Activated CD4-positive, alpha-beta T cell treated with anti-CD3 and anti-CD28 coated beads, Interleukin-10, Interleukin-2, amounts not matched to agents 100 ng/mL and 50 ng/mL, durations not matched to agents 16 hours and 8 hours (primary cell): ENCODE measurements at regions not wholly inside any gene's neighbourhood (a gene's known extent, or its start where the extent isn't known, plus 50 kb on each side); places are given as distances from the start of the nearest gene placed in this dataset.

Experiments used
- DNase-seq: peaks from one replicate; pipeline ENCODE4 v3.0.0-alpha.2; 2020

- DNase-seq: no peak
Measured at GRCh38 chr2:215765729-215766360, 247.5 kb downstream of the MREG start.

- DNase-seq: no peak
Measured at GRCh38 chr2:215764441-215765048, 248.8 kb downstream of the MREG start.

GRCh38 chr2:215760557-215760956 lies 252.8 kb downstream of the MREG start:
- no peak for DNase-seq

- DNase-seq: no peak
Measured at GRCh38 chr2:215760091-215760490, 253.3 kb downstream of the MREG start.

DNA sequence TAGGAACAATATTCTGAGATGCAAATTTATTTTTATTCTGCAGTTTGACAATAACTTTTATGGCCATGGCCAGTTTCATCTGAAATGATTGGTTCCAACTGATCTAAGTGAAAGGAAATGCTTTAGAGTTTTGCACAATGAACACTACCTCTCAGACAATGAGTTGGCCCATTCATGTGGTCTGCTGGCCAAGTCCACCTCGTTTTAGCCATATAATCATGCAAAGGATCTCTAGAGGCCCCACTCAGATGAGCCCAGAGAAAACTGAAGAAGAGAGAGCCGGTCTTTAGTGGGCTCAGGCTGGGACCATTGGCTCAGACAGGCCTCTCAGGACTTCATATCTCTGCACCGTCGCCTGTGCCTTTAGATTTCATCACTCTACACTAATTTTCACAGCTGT lies 254.7 kb downstream of the MREG start:
- DNase-seq: no peak

DNA sequence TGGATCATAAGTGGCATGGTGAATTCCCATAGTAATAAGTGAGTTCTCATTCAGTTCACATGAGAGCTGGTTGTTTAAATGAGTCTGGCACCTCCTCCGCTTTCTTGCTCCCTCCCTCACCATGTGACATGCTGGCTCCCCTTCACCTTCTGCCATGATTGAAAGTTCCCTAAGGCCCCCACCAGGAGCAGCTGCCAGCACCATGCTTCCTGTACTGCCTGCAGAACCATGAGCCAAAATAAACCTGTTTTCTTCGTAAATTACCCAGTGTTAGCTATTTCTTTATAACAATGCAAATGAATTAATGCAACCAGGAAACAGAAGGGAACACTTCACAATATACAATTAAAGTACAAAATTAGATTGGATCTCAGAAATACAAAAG lies 257.0 kb downstream of the MREG start:
- DNase-seq: no peak

DNA sequence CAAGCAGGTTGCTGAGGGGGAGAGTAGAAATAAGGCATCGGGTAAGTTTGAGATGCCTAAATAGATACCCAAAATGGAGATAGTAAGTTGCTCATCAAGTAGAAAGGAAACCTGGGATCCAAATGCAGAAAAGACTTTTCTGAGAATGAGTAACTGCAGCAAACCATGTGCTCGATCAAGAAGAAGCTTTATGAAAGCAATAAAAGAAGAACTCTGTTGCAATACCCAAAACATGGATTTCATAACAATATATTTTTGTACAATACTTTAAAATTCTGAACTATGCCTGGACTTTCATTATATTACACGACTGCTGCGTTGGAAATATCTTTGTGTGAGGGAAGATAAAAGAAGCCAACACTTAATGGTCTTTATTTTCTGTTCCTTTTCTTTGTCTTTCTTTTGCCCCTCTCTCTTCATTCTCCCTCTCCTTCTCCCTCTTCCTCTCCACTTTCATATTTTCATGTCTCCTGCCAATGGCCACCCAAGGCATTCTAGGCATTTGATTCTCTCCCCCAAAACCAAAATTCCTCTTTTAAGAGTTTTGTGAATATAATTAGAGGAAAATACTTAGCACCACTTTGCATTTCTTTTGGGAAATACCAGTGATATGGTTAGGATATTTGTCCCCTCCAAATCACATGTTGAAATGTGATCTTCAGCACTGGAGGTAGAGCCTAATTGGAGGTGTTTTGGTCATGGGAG lies 257.6 kb downstream of the MREG start:
- no peak for DNase-seq

GRCh38 chr2:215754546-215754945 lies 258.8 kb downstream of the MREG start:
- DNase-seq: no peak

- no peak for DNase-seq
Measured at GRCh38 chr2:215753808-215754207, 259.5 kb downstream of the MREG start.

- no peak for DNase-seq
Measured at GRCh38 chr2:215752991-215753390, 260.4 kb downstream of the MREG start.

DNA sequence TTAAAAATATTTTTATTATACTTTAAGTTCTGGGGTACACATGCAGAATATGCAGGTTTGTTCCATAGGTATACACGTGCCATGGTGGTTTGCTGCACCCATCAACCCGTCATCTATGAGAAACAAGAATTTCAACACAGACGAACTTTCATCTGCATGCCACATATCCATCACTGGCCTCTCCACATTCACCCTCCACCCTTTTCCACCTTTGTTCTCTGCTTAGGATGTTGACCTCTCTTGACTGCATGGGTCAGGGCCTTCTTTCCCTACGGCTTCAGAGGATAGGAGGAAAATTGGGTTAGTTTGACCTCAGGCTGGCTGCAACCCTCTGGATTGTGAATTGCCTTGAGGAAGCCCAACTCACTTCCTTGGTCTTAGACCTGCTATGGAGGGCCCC lies 260.9 kb downstream of the MREG start:
- DNase-seq: no peak

GRCh38 chr2:215751911-215752272 lies 261.5 kb downstream of the MREG start:
- DNase-seq: no peak

GRCh38 chr2:215751200-215751910 lies 262.0 kb downstream of the MREG start:
- DNase-seq: no peak

GRCh38 chr2:215750763-215751162 lies 262.6 kb downstream of the MREG start:
- DNase-seq: peak; percentile 15

DNA sequence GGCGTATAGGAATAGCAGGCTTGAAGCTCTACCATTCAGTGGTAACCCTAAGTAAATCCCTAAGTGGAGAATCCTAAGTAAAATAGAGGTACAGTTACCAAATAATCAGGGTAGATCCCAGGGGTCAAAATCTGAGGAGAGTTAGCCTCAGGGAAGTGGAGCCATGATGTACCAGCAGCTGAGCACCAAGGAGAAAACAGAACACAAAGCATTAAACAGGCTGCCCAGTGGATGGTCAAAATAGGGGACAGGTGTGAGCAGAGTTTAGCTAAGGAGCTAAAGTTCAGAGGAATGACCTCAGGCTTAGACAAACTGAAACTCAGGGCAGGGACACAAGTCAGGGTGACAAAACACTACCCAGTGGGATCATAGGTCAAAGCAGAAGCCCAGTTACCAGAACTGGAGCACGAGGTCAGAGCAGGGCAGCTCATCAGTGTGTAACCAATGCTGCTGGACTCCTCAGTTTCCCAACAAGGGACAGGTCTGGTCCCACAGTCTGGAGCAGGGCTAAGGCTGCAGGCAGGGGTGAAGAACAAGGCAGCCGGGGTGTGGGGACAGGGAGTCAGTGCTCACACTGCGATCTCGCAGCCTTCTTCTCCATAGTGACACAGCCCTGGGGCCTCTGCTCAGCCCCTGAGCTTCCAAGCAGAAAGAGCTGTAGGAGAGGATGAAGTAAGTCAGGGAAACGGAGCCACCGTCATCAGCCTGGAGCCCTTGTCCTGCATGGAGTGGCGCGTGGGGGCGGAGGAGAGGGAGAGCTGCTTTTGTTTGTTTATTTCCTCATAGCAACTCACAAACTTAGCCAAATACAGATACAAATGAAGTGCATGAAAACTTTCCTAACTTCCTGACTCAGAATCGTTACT lies 264.0 kb downstream of the MREG start:
- no peak for DNase-seq

GRCh38 chr2:215748446-215748845 lies 264.9 kb downstream of the MREG start:
- no peak for DNase-seq

DNA sequence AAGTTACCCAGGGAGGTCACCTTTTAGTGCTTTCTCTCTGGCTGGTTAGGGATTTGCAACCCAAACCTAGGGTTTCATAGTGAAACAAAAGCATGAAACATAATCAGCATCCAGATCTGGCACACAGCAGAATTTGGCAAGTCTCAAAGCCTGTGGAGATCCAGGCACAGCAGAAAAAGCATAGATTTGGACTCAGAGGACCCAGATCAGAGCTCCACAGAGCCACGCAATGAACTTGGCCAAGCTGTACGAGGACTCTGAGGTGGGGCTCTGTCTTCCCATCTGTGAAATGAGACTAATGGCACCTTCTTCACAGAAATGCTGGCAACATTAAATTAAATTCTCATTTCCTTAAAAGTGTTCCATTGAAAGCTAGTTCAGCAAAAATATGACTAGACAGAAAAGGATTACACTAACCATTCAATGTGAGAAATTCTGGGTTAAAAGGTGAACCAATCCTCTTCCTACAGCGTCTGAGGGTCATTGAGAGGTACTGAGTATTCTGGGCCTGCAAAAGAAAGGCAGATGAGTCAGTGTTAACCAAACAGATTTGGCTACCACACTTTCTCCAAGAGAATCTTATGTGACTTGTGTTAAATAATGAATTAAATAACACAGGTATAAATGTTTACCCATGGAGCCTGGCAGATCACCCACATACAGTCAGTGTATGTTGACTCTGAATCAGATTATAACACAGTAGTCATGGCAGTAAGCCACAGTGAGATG lies 266.3 kb downstream of the MREG start:
- DNase-seq: no peak

GRCh38 chr2:215746226-215746886 lies 267.0 kb downstream of the MREG start:
- DNase-seq: peak; percentile 15

GRCh38 chr2:215745331-215745730 lies 268.0 kb downstream of the MREG start:
- no peak for DNase-seq

DNA sequence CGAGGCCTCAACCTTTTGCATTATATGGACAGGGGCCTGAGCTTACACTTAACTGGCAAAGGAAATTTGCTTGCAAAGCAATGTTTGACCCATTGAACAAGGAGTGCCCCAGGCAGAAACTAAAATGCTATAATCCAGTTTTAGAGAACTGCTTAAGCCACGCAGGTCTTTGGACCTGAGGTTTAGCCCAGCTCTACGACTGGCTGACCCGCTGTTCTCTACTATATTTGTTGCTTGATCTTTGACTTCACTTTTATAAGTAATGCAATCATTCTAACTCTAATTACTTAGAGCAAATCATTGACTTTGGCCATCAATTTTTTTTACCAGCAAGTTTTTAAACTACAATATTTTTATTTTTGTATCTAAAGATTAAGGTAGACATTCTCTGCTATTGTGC lies 268.8 kb downstream of the MREG start:
- no peak for DNase-seq

DNA sequence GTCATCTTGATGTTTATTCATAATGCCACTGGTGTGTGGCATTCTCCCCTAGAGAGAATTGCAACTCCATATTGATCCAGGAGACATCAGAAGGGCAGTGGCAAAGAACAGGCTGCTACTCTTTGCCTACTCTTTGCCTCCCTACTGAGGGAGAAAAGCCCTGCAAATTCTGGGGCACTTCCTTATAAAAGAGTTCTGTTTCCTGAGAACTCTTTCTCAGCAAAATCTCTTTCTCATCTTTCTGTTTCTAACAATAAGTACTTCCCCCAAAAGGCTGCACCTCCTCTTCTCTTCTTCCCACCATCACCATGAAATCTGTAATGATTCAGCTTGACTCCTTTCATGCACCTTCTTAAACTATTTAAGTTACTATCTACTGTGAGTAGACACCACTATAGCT lies 270.3 kb downstream of the MREG start:
- no peak for DNase-seq

- no peak for DNase-seq
Measured at GRCh38 chr2:215742021-215742420, 271.3 kb downstream of the MREG start.
